ENCODE measurements at regions not wholly inside any gene's neighbourhood (a gene's known extent, or its start where the extent isn't known, plus 50 kb on each side); places are given as distances from the start of the nearest gene placed in this dataset.

DNA sequence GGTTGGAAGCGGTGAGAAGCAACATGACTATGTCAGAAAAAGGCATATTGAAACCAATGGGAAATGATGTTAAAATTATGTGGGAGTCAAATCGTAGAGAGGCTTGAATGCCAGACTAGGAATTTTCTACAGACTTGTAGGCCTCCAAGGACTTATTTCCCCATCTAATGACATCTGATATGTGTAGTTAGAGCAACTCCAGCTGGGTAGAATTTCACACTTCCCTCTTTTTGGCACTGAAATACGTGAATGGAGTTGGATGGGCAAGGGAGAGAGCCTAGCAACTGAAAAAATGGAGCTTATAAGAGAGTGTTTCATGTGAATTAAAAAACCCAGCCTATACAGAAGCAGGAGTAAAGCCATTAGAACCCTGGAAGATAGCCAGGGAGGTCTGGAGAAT, 304.2 kb downstream of the INSC start:
- no peak overlapping the region for H3K4me3 Mint-ChIP-seq
- POLR2A ChIA-PET: no interaction called here
- CTCF ChIA-PET: no interaction called here
- no peak overlapping the region for H3K27ac Mint-ChIP-seq
- no peak for DNase-seq
- no peaks in the 10 kb centered on the region for H3K27me3 Mint-ChIP-seq
- no peaks in the 10 kb centered on the region for H3K36me3 Mint-ChIP-seq (ENCODE audit: low read depth)
- H3K9me3 Mint-ChIP-seq: no peaks in the 10 kb centered on the region
- no peaks in the 10 kb centered on the region for H3K4me1 Mint-ChIP-seq

GRCh38 chr11:15419696-15420095, 305.0 kb downstream of the INSC start:
- Mint-ChIP-seq H3K4me3 (no peak overlapping the region), H3K36me3 (ENCODE audit: low read depth) (no peaks in the 10 kb centered on the region), H3K4me1 (no peaks in the 10 kb centered on the region), H3K27me3 (no peaks in the 10 kb centered on the region), H3K27ac (no peak overlapping the region), H3K9me3 (no peaks in the 10 kb centered on the region)
- CTCF ChIA-PET: no interaction called here
- POLR2A ChIA-PET: no interaction called here
- no peak for DNase-seq

DNA sequence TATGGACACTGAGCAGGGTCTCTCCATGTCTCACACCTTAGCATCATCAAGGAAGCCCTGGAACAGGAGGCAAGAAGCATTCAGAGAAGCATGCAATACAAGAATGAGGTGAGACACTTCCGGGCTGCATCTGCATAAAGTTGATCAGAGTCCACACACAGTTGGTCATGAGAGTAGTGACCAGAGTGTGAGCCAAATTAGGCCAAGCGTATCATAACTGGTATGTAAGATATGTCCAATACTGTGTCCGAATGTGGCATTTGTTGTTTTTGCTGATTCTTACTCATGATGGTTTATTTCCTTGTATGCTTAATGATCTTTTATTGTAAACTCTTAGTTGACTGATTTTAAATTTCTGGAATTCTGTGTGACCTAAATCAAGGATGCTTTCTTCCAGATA, 315.7 kb downstream of the INSC start:
- ChIA-PET CTCF (no interaction called here), POLR2A (no interaction called here)
- H3K27ac Mint-ChIP-seq: no peak overlapping the region
- H3K4me1 Mint-ChIP-seq: no peaks in the 10 kb centered on the region
- H3K9me3 Mint-ChIP-seq: no peaks in the 10 kb centered on the region
- no peaks in the 10 kb centered on the region for H3K36me3 Mint-ChIP-seq (ENCODE audit: low read depth)
- no peak overlapping the region for H3K4me3 Mint-ChIP-seq
- DNase-seq: no peak
- H3K27me3 Mint-ChIP-seq: no peaks in the 10 kb centered on the region

- CTCF ChIA-PET: no interaction called here
- DNase-seq: no peak
- no peaks in the 10 kb centered on the region for H3K36me3 Mint-ChIP-seq (ENCODE audit: low read depth)
Measured at GRCh38 chr11:15434529-15434928, 319.8 kb downstream of the INSC start.

DNA sequence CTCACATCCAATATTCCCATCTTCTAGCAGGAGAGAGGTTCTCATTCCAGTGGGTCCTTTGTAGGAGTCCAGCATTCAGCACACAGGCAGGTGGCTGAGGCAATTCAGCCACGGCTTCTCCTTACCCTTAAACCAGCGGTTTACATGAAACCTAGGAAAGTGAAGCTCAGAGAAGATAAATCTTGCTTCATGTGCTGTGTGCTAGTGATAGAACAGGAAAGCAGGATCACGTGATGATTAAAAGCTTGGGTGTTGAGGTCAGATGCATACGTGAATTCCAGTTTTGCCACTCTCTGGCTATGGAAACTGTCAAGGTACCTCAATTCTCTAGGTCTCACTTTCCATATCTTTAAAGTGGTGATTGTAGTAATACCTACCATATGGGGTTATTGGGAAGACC, 331.6 kb downstream of the INSC start:
- ChIA-PET POLR2A (no interaction called here), CTCF (no interaction called here)
- Mint-ChIP-seq H3K36me3 (ENCODE audit: low read depth) (no peaks in the 10 kb centered on the region), H3K4me1 (no peaks in the 10 kb centered on the region), H3K27ac (no peak overlapping the region), H3K27me3 (no peaks in the 10 kb centered on the region), H3K4me3 (no peak overlapping the region), H3K9me3 (no peaks in the 10 kb centered on the region)
- DNase-seq: no peak

More at GRCh38 chr11:15434529-15434928, 319.8 kb downstream of the INSC start:
- Mint-ChIP-seq H3K4me1 (no peaks in the 10 kb centered on the region), H3K9me3 (no peaks in the 10 kb centered on the region), H3K27me3 (no peaks in the 10 kb centered on the region), H3K27ac (no peak overlapping the region), H3K4me3 (no peak overlapping the region)
- POLR2A ChIA-PET: no interaction called here

GRCh38 chr11:15446929-15447328, 332.2 kb downstream of the INSC start:
- no peaks in the 10 kb centered on the region for H3K36me3 Mint-ChIP-seq (ENCODE audit: low read depth)
- ChIA-PET POLR2A (no interaction called here), CTCF (no interaction called here)
- H3K4me3 Mint-ChIP-seq: no peak overlapping the region
- H3K27me3 Mint-ChIP-seq: no peaks in the 10 kb centered on the region
- no peaks in the 10 kb centered on the region for H3K4me1 Mint-ChIP-seq
- H3K27ac Mint-ChIP-seq: no peak overlapping the region
- no peaks in the 10 kb centered on the region for H3K9me3 Mint-ChIP-seq
- DNase-seq: no peak

DNA sequence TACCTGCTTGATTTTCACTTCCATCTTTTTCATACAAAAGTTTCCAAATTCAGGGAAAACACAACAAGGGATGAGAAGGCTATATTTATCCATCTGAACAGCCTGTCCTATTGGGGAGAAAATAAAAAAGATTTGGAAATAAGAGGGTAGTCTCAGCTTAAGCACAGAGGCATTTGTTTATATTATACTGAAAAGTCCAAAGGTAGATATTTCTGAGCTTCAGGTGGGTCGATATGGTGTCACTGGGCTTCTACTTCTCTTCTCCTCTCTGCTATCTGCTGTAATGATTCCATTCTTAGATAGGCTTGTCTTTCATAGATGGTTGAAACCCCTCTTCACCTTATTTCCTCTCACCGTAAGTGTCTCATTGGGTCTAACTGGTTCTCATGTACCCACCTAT, 337.0 kb downstream of the INSC start:
- Mint-ChIP-seq H3K36me3 (ENCODE audit: low read depth) (no peaks in the 10 kb centered on the region), H3K4me3 (no peak overlapping the region), H3K27ac (no peak overlapping the region), H3K27me3 (no peaks in the 10 kb centered on the region), H3K4me1 (no peaks in the 10 kb centered on the region), H3K9me3 (no peaks in the 10 kb centered on the region)
- CTCF ChIA-PET: interaction anchor here (0.6 kb wide), 1 partner anchor 480 kb away, joined by 3 read pairs; no protein-coding TSS in a partner anchor
- POLR2A ChIA-PET: no interaction called here
- DNase-seq: no peak

DNA sequence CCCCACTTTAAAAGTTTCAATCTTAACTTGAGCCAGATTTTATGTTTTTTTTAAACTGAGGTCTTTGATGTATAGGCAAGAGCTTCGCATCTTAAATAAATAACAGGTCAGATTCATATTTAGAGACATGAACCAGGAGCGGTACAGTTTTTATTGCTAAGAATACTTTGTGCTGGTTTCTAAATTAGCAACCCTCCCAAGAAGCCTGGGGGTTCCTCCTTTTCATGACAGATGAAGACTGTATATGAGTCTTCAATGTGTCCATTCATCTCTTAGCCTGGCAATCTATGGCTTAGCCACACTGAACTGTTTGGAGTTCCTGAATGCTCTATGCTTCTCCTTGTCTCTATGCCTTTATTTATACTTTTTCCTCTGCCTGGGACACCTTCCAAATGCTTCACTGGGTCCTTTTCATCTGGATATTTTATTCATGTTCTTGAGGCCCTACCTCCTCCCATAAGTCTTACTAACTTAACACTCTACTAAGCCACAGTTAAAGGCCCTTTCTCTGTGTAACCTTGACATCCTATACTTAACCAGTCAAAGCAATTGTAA, 338.6 kb downstream of the INSC start:
- no peak for DNase-seq
- Mint-ChIP-seq H3K27me3 (no peaks in the 10 kb centered on the region), H3K4me3 (no peak overlapping the region), H3K27ac (no peak overlapping the region), H3K4me1 (no peaks in the 10 kb centered on the region), H3K36me3 (ENCODE audit: low read depth) (no peaks in the 10 kb centered on the region), H3K9me3 (no peaks in the 10 kb centered on the region)
- ChIA-PET POLR2A (no interaction called here), CTCF (no interaction called here)

- no peaks in the 10 kb centered on the region for H3K36me3 Mint-ChIP-seq (ENCODE audit: low read depth)
- ChIA-PET CTCF (no interaction called here), POLR2A (no interaction called here)
- H3K4me1 Mint-ChIP-seq: no peaks in the 10 kb centered on the region
- no peak for DNase-seq
- H3K27me3 Mint-ChIP-seq: no peaks in the 10 kb centered on the region
- H3K4me3 Mint-ChIP-seq: no peak overlapping the region
- H3K9me3 Mint-ChIP-seq: no peaks in the 10 kb centered on the region
- H3K27ac Mint-ChIP-seq: no peak overlapping the region
Measured at GRCh38 chr11:15468466-15468865, 353.7 kb downstream of the INSC start.

- DNase-seq: no peak
- Mint-ChIP-seq H3K4me3 (no peak overlapping the region), H3K27me3 (no peaks in the 10 kb centered on the region), H3K36me3 (ENCODE audit: low read depth) (no peaks in the 10 kb centered on the region), H3K4me1 (no peaks in the 10 kb centered on the region), H3K9me3 (no peaks in the 10 kb centered on the region), H3K27ac (no peak overlapping the region)
- POLR2A ChIA-PET: no interaction called here
- CTCF ChIA-PET: no interaction called here
Measured at GRCh38 chr11:15471048-15471894, 356.5 kb downstream of the INSC start.

- Mint-ChIP-seq H3K27ac (no peak overlapping the region), H3K9me3 (no peaks in the 10 kb centered on the region), H3K36me3 (ENCODE audit: low read depth) (no peaks in the 10 kb centered on the region), H3K27me3 (no peaks in the 10 kb centered on the region), H3K4me1 (no peaks in the 10 kb centered on the region), H3K4me3 (no peak overlapping the region)
- POLR2A ChIA-PET: no interaction called here
- CTCF ChIA-PET: no interaction called here
- no peak for DNase-seq
Measured at GRCh38 chr11:15471895-15472799, 357.4 kb downstream of the INSC start.

GRCh38 chr11:15473954-15474837, 359.5 kb downstream of the INSC start:
- DNase-seq: no peak
- no peaks in the 10 kb centered on the region for H3K4me1 Mint-ChIP-seq
- no peak overlapping the region for H3K27ac Mint-ChIP-seq
- no peak overlapping the region for H3K4me3 Mint-ChIP-seq
- ChIA-PET POLR2A (no interaction called here), CTCF (no interaction called here)
- no peaks in the 10 kb centered on the region for H3K36me3 Mint-ChIP-seq (ENCODE audit: low read depth)
- no peaks in the 10 kb centered on the region for H3K9me3 Mint-ChIP-seq
- no peaks in the 10 kb centered on the region for H3K27me3 Mint-ChIP-seq

GRCh38 chr11:15476371-15476917, 361.7 kb downstream of the INSC start:
- ChIA-PET POLR2A (no interaction called here), CTCF (no interaction called here)
- H3K27me3 Mint-ChIP-seq: no peaks in the 10 kb centered on the region
- no peaks in the 10 kb centered on the region for H3K4me1 Mint-ChIP-seq
- H3K9me3 Mint-ChIP-seq: no peaks in the 10 kb centered on the region
- H3K27ac Mint-ChIP-seq: no peak overlapping the region
- H3K4me3 Mint-ChIP-seq: no peak overlapping the region
- DNase-seq: no peak
- no peaks in the 10 kb centered on the region for H3K36me3 Mint-ChIP-seq (ENCODE audit: low read depth)

All from activated CD4-positive, alpha-beta memory T cell treated with anti-CD3 and anti-CD28 coated beads, Interleukin-2, amount 10 ng/mL, durations not matched to agents 7 days and 5 days (primary cell).